ENCODE measurements at regions not wholly inside any gene's neighbourhood (a gene's known extent, or its start where the extent isn't known, plus 50 kb on each side); places are given as distances from the start of the nearest gene placed in this dataset.

DNA sequence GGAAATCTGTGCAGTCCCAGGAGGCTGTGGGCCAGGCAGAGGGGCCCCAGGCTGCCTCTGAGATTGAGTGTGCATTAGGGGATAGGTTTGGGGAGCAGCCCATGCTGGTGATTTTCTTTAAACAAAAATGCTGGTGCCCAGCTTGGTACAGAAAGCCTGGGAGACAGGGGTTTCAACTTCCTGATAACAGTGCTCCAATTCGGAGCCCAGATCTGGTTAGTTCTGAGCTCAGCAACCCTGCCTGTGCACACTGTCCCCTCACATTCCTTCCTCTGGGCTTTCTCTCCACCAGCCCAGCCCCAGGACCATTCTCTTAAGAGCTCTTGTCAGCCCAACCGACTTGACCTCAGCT lies 379.2 kb upstream of the ZMIZ1 start:
- no peaks in the 10 kb centered on the region for H3K36me3 ChIP-seq
- intact Hi-C loops (cut with DNase I; ENCODE audit: low total_unique reads) (no loop called here), in situ Hi-C loops (cut with MboI; ENCODE audit: low sequenced_read_pairs in 4 of 4) (no loop called here)
- TF ChIP-seq POLR2A (IDR thresholded peaks at IDR 0.05): no peak
- TF ChIP-seq, protein P1, sequence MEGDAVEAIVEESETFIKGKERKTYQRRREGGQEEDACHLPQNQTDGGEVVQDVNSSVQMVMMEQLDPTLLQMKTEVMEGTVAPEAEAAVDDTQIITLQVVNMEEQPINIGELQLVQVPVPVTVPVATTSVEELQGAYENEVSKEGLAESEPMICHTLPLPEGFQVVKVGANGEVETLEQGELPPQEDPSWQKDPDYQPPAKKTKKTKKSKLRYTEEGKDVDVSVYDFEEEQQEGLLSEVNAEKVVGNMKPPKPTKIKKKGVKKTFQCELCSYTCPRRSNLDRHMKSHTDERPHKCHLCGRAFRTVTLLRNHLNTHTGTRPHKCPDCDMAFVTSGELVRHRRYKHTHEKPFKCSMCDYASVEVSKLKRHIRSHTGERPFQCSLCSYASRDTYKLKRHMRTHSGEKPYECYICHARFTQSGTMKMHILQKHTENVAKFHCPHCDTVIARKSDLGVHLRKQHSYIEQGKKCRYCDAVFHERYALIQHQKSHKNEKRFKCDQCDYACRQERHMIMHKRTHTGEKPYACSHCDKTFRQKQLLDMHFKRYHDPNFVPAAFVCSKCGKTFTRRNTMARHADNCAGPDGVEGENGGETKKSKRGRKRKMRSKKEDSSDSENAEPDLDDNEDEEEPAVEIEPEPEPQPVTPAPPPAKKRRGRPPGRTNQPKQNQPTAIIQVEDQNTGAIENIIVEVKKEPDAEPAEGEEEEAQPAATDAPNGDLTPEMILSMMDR (IDR thresholded peaks at IDR 0.05 in 4 of 5, conservative IDR thresholded peaks at IDR 0.05 in 1 of 5): no peak
- no peak overlapping the region for H3K4me3 ChIP-seq
- H3K27ac ChIP-seq: no peak overlapping the region
- no peaks in the 10 kb centered on the region for H3K27me3 ChIP-seq
- H3K9me3 ChIP-seq: no peaks in the 10 kb centered on the region
- no peak for ATAC-seq
- DNase-seq: no peak
- peaks cover 0 to 13% of the 10 kb centered on the region in 2 donors for H3K4me1 ChIP-seq

DNA sequence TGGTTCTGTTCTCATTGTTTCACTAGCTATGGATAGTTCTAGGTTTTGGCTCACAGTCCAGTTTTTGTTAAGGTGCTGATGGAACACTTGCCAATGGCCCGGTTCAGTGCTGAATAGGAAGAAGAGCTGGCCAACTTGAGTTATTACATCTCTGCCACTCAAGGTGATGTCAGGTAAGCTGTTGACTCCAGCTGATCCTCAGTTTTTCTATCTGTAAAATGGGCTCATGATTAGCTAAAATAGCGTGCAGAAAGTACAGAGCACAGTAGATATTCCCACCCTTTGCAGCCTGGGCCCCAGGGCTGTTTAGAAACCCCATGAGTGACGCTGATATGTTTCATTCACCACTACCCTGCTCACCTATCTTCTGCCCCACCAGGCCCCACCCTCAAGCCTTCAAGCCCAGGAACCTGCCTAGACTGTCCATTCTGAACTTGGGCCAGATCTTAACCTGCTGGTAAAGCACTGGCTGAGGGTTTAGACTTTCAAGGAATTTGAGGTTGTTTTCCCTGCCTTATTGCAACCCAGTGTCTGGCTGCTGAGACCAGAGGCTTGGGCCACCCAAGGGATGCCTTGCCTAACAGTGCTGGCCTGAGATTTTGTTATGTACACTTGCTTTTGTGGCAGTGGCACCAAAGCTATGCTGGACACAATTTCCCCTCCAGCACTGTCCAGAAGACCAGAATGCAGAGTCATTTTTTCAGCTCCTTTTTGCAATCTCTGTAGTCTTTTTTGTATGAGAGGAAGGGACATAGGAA lies 378.2 kb upstream of the ZMIZ1 start:
- Histone ChIP-seq H3K4me3 (no peak overlapping the region), H3K36me3 (no peaks in the 10 kb centered on the region), H3K27me3 (no peaks in the 10 kb centered on the region), H3K27ac (no peak overlapping the region), H3K4me1 (peaks cover 0 to 13% of the 10 kb centered on the region in 2 donors), H3K9me3 (no peaks in the 10 kb centered on the region)
- DNase-seq (no peak), ATAC-seq (peak; percentile 16 to 18)
- TF ChIP-seq, protein P1 (IDR thresholded peaks at IDR 0.05 in 4 of 5, conservative IDR thresholded peaks at IDR 0.05 in 1 of 5): no peak
- TF ChIP-seq POLR2A (IDR thresholded peaks at IDR 0.05): no peak
- intact Hi-C loops (cut with DNase I; ENCODE audit: low total_unique reads) (no loop called here), in situ Hi-C loops (cut with MboI; ENCODE audit: low sequenced_read_pairs in 4 of 4) (no loop called here)

DNA sequence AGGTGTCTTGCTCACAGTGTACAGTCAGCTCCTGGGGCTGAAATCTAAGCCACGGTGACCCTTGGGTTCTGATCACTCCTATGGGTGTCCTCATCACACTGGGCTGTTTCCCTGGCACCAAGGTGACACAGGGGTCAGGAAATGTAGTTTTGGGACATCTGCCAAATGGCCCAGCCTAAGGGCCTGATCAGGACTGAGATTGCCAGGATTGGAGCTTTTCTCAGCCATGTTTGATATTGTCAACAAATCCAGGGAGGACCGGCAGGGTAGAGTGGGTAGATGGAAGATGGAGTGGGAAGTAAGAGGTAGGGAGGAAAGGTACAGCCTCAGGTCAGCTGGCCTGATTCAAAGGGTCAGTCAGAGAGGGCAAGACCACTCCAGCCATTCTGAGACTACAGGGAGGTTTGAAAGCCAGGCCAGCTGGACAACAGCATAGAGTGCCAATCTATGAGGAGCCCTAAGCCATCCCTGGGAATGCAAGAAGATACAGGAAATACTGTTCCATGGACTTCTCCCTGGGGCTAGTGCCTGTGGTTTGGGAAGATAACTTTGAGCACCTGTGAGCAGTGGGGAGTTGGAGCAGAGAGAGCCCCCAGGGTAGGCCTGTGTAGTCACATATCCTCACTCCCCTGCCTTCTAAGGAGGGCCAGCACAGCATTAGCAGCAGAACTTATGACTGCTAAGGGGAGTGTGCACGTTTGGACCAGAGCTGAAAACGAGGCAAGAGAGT lies 377.3 kb upstream of the ZMIZ1 start:
- Histone ChIP-seq H3K4me3 (no peak overlapping the region), H3K36me3 (no peaks in the 10 kb centered on the region), H3K9me3 (no peaks in the 10 kb centered on the region), H3K4me1 (peaks cover 0 to 13% of the 10 kb centered on the region in 2 donors), H3K27ac (no peak overlapping the region), H3K27me3 (no peaks in the 10 kb centered on the region)
- ATAC-seq: no peak
- intact Hi-C loops (cut with DNase I; ENCODE audit: low total_unique reads): no loop called here
- DNase-seq: no peak
- TF ChIP-seq, protein P1 (IDR thresholded peaks at IDR 0.05 in 4 of 5, conservative IDR thresholded peaks at IDR 0.05 in 1 of 5): no peak
- TF ChIP-seq POLR2A (IDR thresholded peaks at IDR 0.05): no peak
- in situ Hi-C loops (cut with MboI; ENCODE audit: low sequenced_read_pairs in 4 of 4): no loop called here

DNA sequence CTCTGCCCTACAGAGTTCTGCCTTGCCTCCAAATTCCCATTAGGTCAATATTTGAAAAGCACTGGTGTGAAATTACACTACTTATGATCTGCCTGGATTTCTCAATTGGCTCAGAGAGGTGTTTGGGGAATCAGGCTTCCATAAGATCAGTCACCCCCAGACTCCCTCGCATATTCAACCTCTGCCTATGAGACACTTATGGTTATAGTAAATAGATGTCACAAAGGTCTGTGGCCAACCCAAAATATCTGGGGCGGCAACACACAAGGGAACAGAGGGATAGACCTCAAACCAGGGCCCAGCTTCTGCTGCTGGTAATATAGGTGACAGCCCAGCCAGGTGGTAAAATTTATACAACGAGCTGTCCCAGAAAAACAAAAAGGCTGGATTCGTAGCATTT lies 376.7 kb upstream of the ZMIZ1 start:
- DNase-seq (no peak), ATAC-seq (no peak)
- H3K4me3 ChIP-seq: no peak overlapping the region
- in situ Hi-C loops (cut with MboI; ENCODE audit: low sequenced_read_pairs in 4 of 4) (no loop called here), intact Hi-C loops (cut with DNase I; ENCODE audit: low total_unique reads) (no loop called here)
- no peak overlapping the region for H3K27ac ChIP-seq
- no peaks in the 10 kb centered on the region for H3K27me3 ChIP-seq
- peaks cover 0 to 13% of the 10 kb centered on the region in 2 donors for H3K4me1 ChIP-seq
- TF ChIP-seq, protein P1 (IDR thresholded peaks at IDR 0.05 in 4 of 5, conservative IDR thresholded peaks at IDR 0.05 in 1 of 5): no peak
- no peak for TF ChIP-seq POLR2A (IDR thresholded peaks at IDR 0.05)
- no peaks in the 10 kb centered on the region for H3K36me3 ChIP-seq
- H3K9me3 ChIP-seq: no peaks in the 10 kb centered on the region

Data from gastrocnemius medialis (tissue), 4 donors.